Neural progenitor cell (in vitro differentiated cells): ENCODE measurements at regions not wholly inside any gene's neighbourhood (a gene's known extent, or its start where the extent isn't known, plus 50 kb on each side); places are given as distances from the start of the nearest gene placed in this dataset.

ENCODE experiments used
- DNase-seq: peaks from one replicate; pipeline ENCODE4 v3.0.0-alpha.2; 2016; ENCODE audit warnings: low spot score
- H2AFZ ChIP-seq: fragments of 200-600 bp; sonication (generic); replicated peaks from 2 replicates; pipeline ENCODE4 v1.6.1; 2016; ENCODE audit warnings: antibody characterized with exemption
- H3F3A ChIP-seq: fragments of 200-600 bp; sonication (generic); 2 replicates; pipeline ENCODE4 v1.6.1; 2016; ENCODE audit warnings: antibody characterized with exemption, low read depth
- H3K27ac ChIP-seq: fragments of 200-600 bp; sonication (generic); 2 replicates; pipeline ENCODE4 v1.5.1; 2016; ENCODE audit warnings: mild to moderate bottlenecking
- H3K27me3 ChIP-seq: fragments of 200-600 bp; sonication (generic); 2 replicates; pipeline ENCODE4 v1.6.1; 2016; ENCODE audit warnings: mild to moderate bottlenecking, moderate library complexity
- H3K36me3 ChIP-seq: fragments of 200-600 bp; sonication (generic); 2 replicates; pipeline ENCODE4 v1.5.1; 2016
- H3K4me1 ChIP-seq: fragments of 200-600 bp; sonication (generic); 2 replicates; pipeline ENCODE4 v1.6.1; 2016; ENCODE audit warnings: mixed run types
- H3K4me2 ChIP-seq: fragments of 200-600 bp; sonication (generic); 2 replicates; pipeline ENCODE4 v1.6.1; 2016
- H3K4me3 ChIP-seq: fragments of 200-600 bp; sonication (generic); 2 replicates; pipeline ENCODE4 v1.5.1; 2016
- H3K79me2 ChIP-seq: fragments of 200-600 bp; sonication (generic); 2 replicates; pipeline ENCODE4 v1.6.1; 2016; ENCODE audit warnings: low read depth
- H3K9ac ChIP-seq: fragments of 200-600 bp; sonication (generic); 2 replicates; pipeline ENCODE4 v1.6.1; 2016
- H3K9me3 ChIP-seq: fragments of 200-600 bp; sonication (generic); 2 replicates; pipeline ENCODE4 v1.5.1; 2016; ENCODE audit warnings: low read depth
- H4K20me1 ChIP-seq: fragments of 200-600 bp; sonication (generic); 2 replicates; pipeline ENCODE4 v1.6.1; 2016; ENCODE audit warnings: low read depth
- H3K27ac Mint-ChIP-seq: 3 replicates; pipeline ENCODE4 v1.8.0; 2021; ENCODE audit warnings: mixed read lengths
- H3K27me3 Mint-ChIP-seq: 2 replicates; pipeline ENCODE4 v1.8.0; 2022; ENCODE audit warnings: low read depth, mild to moderate bottlenecking, inconsistent platforms, moderate library complexity, mixed read lengths; ENCODE audit not compliant: insufficient read depth
- H3K36me3 Mint-ChIP-seq: 3 replicates; pipeline ENCODE4 v1.8.0; 2021; ENCODE audit warnings: mixed read lengths
- H3K4me1 Mint-ChIP-seq: 3 replicates; pipeline ENCODE4 v1.8.0; 2021; ENCODE audit warnings: mixed read lengths
- H3K4me3 Mint-ChIP-seq: 3 replicates; pipeline ENCODE4 v1.8.0; 2021; ENCODE audit warnings: mild to moderate bottlenecking, moderate library complexity, mixed read lengths
- H3K9me3 Mint-ChIP-seq: 3 replicates; pipeline ENCODE4 v1.8.0; 2020; ENCODE audit warnings: mixed read lengths
- EZH2 ChIP-seq: fragments of 200-600 bp; sonication (generic); IDR thresholded peaks from 2 replicates; pipeline ENCODE4 v1.6.1; 2017; ENCODE audit warnings: antibody characterized with exemption, mild to moderate bottlenecking, moderate library complexity
- EZH2phosphoT487 ChIP-seq: fragments of 200-600 bp; sonication (generic); IDR thresholded peaks from 2 replicates; pipeline ENCODE4 v1.6.1; 2017; ENCODE audit warnings: antibody characterized with exemption
- TF ChIP-seq, protein P1 (sequence below): fragments of 200-600 bp; sonication (generic); IDR thresholded peaks from 2 replicates; pipeline ENCODE4 v1.5.1; 2017; ENCODE audit warnings: antibody characterized with exemption, mild to moderate bottlenecking

DNA sequence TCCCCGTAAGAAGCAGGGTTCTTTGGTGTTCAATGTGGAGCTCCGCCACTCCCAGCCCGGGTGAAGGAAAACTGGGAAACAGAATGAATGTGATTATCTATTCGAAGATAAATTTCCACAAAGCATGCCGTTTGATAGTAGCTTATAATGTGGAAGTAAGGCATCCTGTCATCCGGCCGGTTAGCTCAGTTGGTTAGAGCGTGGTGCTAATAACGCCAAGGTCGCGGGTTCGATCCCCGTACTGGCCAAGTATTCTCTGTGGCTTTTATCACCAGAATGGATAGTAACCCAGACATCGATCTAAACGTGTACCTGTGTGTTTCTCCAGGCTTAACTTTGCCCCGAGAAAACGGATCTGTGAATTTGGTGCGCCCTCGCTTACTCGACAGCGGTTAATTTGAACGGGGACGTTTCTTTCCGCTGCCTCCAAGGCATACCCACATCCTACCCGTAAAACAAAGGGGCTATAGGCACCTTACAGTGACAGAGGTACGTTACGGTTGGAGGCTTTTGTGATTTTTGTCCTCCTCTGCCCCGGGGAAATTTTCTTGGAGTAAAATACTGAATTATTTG, 215.2 kb upstream of the ZNF184 start:
- TF ChIP-seq EZH2phosphoT487: no peak
- TF ChIP-seq EZH2: no peak
- TF ChIP-seq, protein P1, sequence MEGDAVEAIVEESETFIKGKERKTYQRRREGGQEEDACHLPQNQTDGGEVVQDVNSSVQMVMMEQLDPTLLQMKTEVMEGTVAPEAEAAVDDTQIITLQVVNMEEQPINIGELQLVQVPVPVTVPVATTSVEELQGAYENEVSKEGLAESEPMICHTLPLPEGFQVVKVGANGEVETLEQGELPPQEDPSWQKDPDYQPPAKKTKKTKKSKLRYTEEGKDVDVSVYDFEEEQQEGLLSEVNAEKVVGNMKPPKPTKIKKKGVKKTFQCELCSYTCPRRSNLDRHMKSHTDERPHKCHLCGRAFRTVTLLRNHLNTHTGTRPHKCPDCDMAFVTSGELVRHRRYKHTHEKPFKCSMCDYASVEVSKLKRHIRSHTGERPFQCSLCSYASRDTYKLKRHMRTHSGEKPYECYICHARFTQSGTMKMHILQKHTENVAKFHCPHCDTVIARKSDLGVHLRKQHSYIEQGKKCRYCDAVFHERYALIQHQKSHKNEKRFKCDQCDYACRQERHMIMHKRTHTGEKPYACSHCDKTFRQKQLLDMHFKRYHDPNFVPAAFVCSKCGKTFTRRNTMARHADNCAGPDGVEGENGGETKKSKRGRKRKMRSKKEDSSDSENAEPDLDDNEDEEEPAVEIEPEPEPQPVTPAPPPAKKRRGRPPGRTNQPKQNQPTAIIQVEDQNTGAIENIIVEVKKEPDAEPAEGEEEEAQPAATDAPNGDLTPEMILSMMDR: no peak
- H3K27me3 ChIP-seq: peaks cover 16% of the 10 kb centered on the region
- peak overlapping the region; percentile 79 for H3K4me3 ChIP-seq
- no peaks in the 10 kb centered on the region for H3K36me3 ChIP-seq
- H3K4me1 Mint-ChIP-seq: peaks cover 17% of the 10 kb centered on the region
- no peak overlapping the region for H3K27ac ChIP-seq
- H3F3A ChIP-seq: peaks cover 39% of the 10 kb centered on the region
- peak; percentile 91 for DNase-seq
- H3K27ac Mint-ChIP-seq: peak overlapping the region; percentile 99
- peak overlapping the region; percentile 99 for H3K4me3 Mint-ChIP-seq
- no peaks in the 10 kb centered on the region for H3K36me3 Mint-ChIP-seq
- no peaks in the 10 kb centered on the region for H4K20me1 ChIP-seq
- H2AFZ ChIP-seq: peak overlapping the region; percentile 86
- H3K9me3 Mint-ChIP-seq: peaks cover 13% of the 10 kb centered on the region
- H3K27me3 Mint-ChIP-seq: peaks cover 29% of the 10 kb centered on the region
- H3K9ac ChIP-seq: no peak overlapping the region
- H3K79me2 ChIP-seq: no peaks in the 10 kb centered on the region
- H3K4me1 ChIP-seq: no peaks in the 10 kb centered on the region
- peak overlapping the region; percentile 77 for H3K4me2 ChIP-seq
- no peaks in the 10 kb centered on the region for H3K9me3 ChIP-seq

DNA sequence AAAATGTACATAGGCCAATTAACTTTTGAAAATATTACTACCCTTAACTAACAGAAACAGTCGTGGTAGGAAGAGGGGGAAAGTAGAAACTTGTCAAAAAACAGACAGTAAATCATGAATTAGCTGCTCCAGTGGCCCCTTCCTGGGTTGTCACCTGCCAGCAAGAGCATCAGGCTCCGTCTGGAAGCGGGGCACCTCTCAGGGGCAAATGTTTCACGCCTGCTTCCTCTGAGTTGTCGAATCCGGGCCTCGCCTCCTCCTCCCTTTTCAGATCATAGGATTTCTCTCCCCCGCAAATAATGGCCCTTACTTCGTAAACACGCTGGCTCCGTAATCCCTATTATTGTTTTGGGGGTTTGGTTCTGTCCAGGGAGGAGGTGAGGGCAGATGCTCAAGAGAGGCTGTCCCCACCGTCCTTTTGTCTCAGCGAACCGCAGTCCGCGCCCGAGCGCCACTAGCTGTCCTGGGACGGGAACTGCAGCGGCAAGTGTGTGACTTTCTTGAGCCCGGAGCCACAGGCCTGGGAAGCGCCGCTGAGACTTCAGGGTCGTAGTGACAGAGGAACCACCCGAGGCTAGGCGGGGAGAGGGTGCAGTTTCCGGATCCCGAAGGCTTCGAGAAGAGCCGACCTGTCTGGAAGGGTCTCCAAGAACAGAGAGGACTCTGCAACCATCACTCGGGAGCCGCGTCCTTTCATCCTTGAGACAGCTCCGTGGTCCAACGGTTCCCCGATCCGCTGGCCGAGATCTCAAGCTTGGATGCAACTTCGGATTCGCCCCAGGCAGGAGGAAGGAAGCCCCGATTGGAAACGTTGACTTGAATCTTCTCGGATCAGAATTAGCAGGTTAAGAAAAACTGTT, 214.5 kb upstream of the ZNF184 start:
- Mint-ChIP-seq H3K9me3 (peaks cover 13% of the 10 kb centered on the region), H3K27ac (peak overlapping the region; percentile 99), H3K27me3 (peaks cover 29% of the 10 kb centered on the region), H3K4me1 (peaks cover 17% of the 10 kb centered on the region), H3K4me3 (peak overlapping the region; percentile 99), H3K36me3 (no peaks in the 10 kb centered on the region)
- Histone ChIP-seq H3F3A (peaks cover 39% of the 10 kb centered on the region), H4K20me1 (no peaks in the 10 kb centered on the region), H3K4me3 (peak overlapping the region; percentile 79), H3K9ac (no peak overlapping the region), H3K9me3 (no peaks in the 10 kb centered on the region), H3K36me3 (no peaks in the 10 kb centered on the region), H3K79me2 (no peaks in the 10 kb centered on the region), H3K27ac (no peak overlapping the region), H3K27me3 (peaks cover 23% of the 10 kb centered on the region), H3K4me1 (no peaks in the 10 kb centered on the region), H3K4me2 (peak overlapping the region; percentile 77), H2AFZ (peak overlapping the region; percentile 86)
- DNase-seq: peak; percentile 96
- TF ChIP-seq EZH2phosphoT487: no peak
- TF ChIP-seq, protein P1: peak; percentile 78
- no peak for TF ChIP-seq EZH2

- Histone ChIP-seq H3K4me2 (no peak overlapping the region), H3K36me3 (no peaks in the 10 kb centered on the region), H2AFZ (no peak overlapping the region), H3F3A (peaks cover 48% of the 10 kb centered on the region), H3K9me3 (no peaks in the 10 kb centered on the region), H3K4me3 (no peak overlapping the region), H3K4me1 (peaks cover 6% of the 10 kb centered on the region), H3K27ac (no peak overlapping the region), H3K9ac (no peak overlapping the region), H4K20me1 (peaks cover 6% of the 10 kb centered on the region), H3K79me2 (no peaks in the 10 kb centered on the region), H3K27me3 (peaks cover 44% of the 10 kb centered on the region)
- Mint-ChIP-seq H3K27ac (no peak overlapping the region), H3K4me3 (peak overlapping the region; percentile 58), H3K36me3 (no peaks in the 10 kb centered on the region), H3K9me3 (peaks cover 15% of the 10 kb centered on the region), H3K4me1 (peaks cover 28% of the 10 kb centered on the region), H3K27me3 (peaks cover 49% of the 10 kb centered on the region)
- no peak for DNase-seq
- TF ChIP-seq EZH2phosphoT487 (no peak), EZH2 (no peak)
These were observed 212.4 kb upstream of the ZNF184 start for GRCh38 chr6:27685279-27685678.
